ENCODE measurements at regions not wholly inside any gene's neighbourhood (a gene's known extent, or its start where the extent isn't known, plus 50 kb on each side); places are given as distances from the start of the nearest gene placed in this dataset.

- TF ChIP-seq, protein P1, sequence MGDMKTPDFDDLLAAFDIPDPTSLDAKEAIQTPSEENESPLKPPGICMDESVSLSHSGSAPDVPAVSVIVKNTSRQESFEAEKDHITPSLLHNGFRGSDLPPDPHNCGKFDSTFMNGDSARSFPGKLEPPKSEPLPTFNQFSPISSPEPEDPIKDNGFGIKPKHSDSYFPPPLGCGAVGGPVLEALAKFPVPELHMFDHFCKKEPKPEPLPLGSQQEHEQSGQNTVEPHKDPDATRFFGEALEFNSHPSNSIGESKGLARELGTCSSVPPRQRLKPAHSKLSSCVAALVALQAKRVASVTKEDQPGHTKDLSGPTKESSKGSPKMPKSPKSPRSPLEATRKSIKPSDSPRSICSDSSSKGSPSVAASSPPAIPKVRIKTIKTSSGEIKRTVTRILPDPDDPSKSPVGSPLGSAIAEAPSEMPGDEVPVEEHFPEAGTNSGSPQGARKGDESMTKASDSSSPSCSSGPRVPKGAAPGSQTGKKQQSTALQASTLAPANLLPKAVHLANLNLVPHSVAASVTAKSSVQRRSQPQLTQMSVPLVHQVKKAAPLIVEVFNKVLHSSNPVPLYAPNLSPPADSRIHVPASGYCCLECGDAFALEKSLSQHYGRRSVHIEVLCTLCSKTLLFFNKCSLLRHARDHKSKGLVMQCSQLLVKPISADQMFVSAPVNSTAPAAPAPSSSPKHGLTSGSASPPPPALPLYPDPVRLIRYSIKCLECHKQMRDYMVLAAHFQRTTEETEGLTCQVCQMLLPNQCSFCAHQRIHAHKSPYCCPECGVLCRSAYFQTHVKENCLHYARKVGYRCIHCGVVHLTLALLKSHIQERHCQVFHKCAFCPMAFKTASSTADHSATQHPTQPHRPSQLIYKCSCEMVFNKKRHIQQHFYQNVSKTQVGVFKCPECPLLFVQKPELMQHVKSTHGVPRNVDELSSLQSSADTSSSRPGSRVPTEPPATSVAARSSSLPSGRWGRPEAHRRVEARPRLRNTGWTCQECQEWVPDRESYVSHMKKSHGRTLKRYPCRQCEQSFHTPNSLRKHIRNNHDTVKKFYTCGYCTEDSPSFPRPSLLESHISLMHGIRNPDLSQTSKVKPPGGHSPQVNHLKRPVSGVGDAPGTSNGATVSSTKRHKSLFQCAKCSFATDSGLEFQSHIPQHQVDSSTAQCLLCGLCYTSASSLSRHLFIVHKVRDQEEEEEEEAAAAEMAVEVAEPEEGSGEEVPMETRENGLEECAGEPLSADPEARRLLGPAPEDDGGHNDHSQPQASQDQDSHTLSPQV (IDR thresholded peaks at IDR 0.05), result no peak
- no peak for TF ChIP-seq TCF3 (IDR thresholded peaks at IDR 0.05; ENCODE audit: borderline replicate concordance, insufficient read depth, low read depth, low read length)
- TF ChIP-seq TAF1 (IDR thresholded peaks at IDR 0.05; ENCODE audit: borderline replicate concordance, low read depth, low read length), result no peak
- TF ChIP-seq PKNOX1 (IDR thresholded peaks at IDR 0.05), result no peak
- TF ChIP-seq ZNF622 (IDR thresholded peaks at IDR 0.05), result no peak
- no peak for TF ChIP-seq NFXL1 (IDR thresholded peaks at IDR 0.05; ENCODE audit: borderline replicate concordance)
- TF ChIP-seq, protein P2, sequence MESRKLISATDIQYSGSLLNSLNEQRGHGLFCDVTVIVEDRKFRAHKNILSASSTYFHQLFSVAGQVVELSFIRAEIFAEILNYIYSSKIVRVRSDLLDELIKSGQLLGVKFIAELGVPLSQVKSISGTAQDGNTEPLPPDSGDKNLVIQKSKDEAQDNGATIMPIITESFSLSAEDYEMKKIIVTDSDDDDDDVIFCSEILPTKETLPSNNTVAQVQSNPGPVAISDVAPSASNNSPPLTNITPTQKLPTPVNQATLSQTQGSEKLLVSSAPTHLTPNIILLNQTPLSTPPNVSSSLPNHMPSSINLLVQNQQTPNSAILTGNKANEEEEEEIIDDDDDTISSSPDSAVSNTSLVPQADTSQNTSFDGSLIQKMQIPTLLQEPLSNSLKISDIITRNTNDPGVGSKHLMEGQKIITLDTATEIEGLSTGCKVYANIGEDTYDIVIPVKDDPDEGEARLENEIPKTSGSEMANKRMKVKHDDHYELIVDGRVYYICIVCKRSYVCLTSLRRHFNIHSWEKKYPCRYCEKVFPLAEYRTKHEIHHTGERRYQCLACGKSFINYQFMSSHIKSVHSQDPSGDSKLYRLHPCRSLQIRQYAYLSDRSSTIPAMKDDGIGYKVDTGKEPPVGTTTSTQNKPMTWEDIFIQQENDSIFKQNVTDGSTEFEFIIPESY (IDR thresholded peaks at IDR 0.05), result no peak
- no peak for TF ChIP-seq IRF5 (IDR thresholded peaks at IDR 0.05; ENCODE audit: borderline replicate concordance)
- no peak for TF ChIP-seq EED (IDR thresholded peaks at IDR 0.05; ENCODE audit: low read depth)
- TF ChIP-seq ZNF384 (IDR thresholded peaks at IDR 0.05; ENCODE audit: borderline replicate concordance, low read depth, low read length), result peak; percentile 51; the same call in 1 of the 2 replicates
- no peak for TF ChIP-seq SREBF1 (IDR thresholded peaks at IDR 0.05; ENCODE audit: low read length)
- no peak for TF ChIP-seq RFX5 (IDR thresholded peaks at IDR 0.05; ENCODE audit: low read depth, low read length)
- TF ChIP-seq, protein P3, sequence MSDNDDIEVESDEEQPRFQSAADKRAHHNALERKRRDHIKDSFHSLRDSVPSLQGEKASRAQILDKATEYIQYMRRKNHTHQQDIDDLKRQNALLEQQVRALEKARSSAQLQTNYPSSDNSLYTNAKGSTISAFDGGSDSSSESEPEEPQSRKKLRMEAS (IDR thresholded peaks at IDR 0.05; ENCODE audit: low read depth, low read length), result no peak
- peak; percentile 40; the same call in 1 of the 2 replicates for TF ChIP-seq ZBTB40 (IDR thresholded peaks at IDR 0.05; ENCODE audit: borderline replicate concordance)
- no peak for TF ChIP-seq HDAC6 (IDR thresholded peaks at IDR 0.05; ENCODE audit: unreplicated experiment)
- no peak for TF ChIP-seq RBBP5 (conservative IDR thresholded peaks at IDR 0.05)
- TF ChIP-seq PML (IDR thresholded peaks at IDR 0.05; ENCODE audit: low read length), result no peak
- TF ChIP-seq SMC3 (IDR thresholded peaks at IDR 0.05; ENCODE audit: borderline replicate concordance, low read length), result no peak
Observed at GRCh38 chrX:112571388-112571787, 108.3 kb downstream of the LHFPL1 start (continued).

Measured in GM12878 (cell line).